Colonic mucosa (tissue), 4 donors: ENCODE measurements at regions not wholly inside any gene's neighbourhood (a gene's known extent, or its start where the extent isn't known, plus 50 kb on each side); places are given as distances from the start of the nearest gene placed in this dataset.

Experiments
- DNase-seq: peaks from one replicate; pipeline ENCODE4 v3.0.0-alpha.2; 2020
- H3K27ac ChIP-seq: fragments of 200-600 bp; one replicate; pipeline ENCODE4 v1.8.0; 2021
- H3K27me3 ChIP-seq: fragments of 200-600 bp; one replicate; pipeline ENCODE4 v1.8.0; 2021
- H3K36me3 ChIP-seq: fragments of 200-600 bp; one replicate; pipeline ENCODE4 v1.8.0; 2021
- H3K4me1 ChIP-seq: fragments of 200-600 bp; one replicate; pipeline ENCODE4 v1.8.0; 2021; ENCODE audit warnings: mild to moderate bottlenecking
- H3K4me3 ChIP-seq: fragments of 200-600 bp; one replicate; pipeline ENCODE4 v1.8.0; 2021
- H3K9ac ChIP-seq, 2 donors: one replicate each; pipeline ENCODE4 v1.7.0; 2013; ENCODE audit warnings: control low read depth in 2 of 2, low read depth in 2 of 2, low read length in 2 of 2
- H3K9me3 ChIP-seq: fragments of 200-600 bp; one replicate; pipeline ENCODE4 v1.8.0; 2021
- intact Hi-C: fragments of 100-400 bp; cut with DNase I; formaldehyde crosslinking; loops from one replicate; pipeline ENCODE4 v1.14.1; 2022
- TF ChIP-seq, protein P1 (sequence below): fragments of 200-600 bp; IDR thresholded peaks from one replicate; pipeline ENCODE4 v1.8.0; 2022; ENCODE audit warnings: antibody characterized with exemption, mild to moderate bottlenecking
- donor health status: healthy.
- donor health status: DM: no; HTN: no; CAD: no.
- donor health status: DM: no; HTN: no; CAD: no.

DNA sequence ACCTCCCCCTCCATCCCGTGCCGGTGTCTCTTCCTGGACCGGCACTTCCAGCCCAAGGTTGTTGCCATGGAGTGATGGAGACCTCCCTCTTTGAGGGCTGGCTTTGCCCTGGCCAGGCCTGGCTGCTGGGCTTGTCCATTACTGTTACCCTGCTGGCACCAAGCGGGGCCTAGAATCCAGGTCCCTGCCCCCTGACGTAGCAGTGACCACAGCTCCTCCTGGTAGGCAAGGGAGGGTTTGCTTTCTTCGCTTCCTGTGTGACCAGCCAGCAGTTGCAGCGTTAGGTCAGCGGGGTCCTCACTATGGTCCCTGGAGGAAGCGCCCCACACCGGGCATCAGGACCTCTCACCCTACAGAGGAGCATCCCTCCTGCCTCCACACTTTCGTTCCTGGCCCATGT lies 146.7 kb upstream of the COL5A1 start:
- no peak overlapping the region for H3K4me3 ChIP-seq
- H3K9ac ChIP-seq, result no peak overlapping the region
- TF ChIP-seq, protein P1, sequence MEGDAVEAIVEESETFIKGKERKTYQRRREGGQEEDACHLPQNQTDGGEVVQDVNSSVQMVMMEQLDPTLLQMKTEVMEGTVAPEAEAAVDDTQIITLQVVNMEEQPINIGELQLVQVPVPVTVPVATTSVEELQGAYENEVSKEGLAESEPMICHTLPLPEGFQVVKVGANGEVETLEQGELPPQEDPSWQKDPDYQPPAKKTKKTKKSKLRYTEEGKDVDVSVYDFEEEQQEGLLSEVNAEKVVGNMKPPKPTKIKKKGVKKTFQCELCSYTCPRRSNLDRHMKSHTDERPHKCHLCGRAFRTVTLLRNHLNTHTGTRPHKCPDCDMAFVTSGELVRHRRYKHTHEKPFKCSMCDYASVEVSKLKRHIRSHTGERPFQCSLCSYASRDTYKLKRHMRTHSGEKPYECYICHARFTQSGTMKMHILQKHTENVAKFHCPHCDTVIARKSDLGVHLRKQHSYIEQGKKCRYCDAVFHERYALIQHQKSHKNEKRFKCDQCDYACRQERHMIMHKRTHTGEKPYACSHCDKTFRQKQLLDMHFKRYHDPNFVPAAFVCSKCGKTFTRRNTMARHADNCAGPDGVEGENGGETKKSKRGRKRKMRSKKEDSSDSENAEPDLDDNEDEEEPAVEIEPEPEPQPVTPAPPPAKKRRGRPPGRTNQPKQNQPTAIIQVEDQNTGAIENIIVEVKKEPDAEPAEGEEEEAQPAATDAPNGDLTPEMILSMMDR, result no peak
- H3K36me3 ChIP-seq, result no peaks in the 10 kb centered on the region
- no peaks in the 10 kb centered on the region for H3K9me3 ChIP-seq
- no peak overlapping the region for H3K27ac ChIP-seq
- intact Hi-C loops, result no loop called here
- H3K27me3 ChIP-seq, result no peaks in the 10 kb centered on the region
- no peaks in the 10 kb centered on the region for H3K4me1 ChIP-seq
- no peak for DNase-seq

DNA sequence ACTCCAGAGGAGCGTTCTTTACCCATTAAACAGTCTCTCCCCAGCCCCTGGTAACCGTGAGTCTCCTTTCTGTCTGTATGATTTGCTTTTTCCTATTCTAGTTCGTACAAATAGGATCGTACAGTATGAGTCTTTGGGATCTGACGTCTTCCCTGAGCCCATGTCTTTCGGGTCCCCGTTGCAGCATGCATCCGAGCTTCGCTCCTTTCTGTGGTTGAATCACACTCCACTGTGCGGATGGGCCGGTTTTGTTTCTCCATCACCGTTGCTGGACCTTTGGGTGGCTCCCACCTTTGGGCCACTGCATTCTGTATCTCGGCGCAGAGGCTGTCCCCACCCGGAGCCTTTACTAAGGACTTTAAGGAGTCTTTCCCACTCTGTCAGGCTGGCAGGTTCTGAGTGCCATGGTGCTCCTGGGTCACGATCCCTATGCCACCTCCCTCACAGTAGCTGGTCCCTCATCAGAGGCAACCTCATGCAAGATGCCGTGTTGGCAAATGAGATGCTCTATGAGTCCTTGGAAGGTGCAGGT lies 145.7 kb upstream of the COL5A1 start:
- H3K9ac ChIP-seq, result no peak overlapping the region
- H3K27ac ChIP-seq, result no peak overlapping the region
- H3K36me3 ChIP-seq, result no peaks in the 10 kb centered on the region
- no peaks in the 10 kb centered on the region for H3K9me3 ChIP-seq
- no peaks in the 10 kb centered on the region for H3K27me3 ChIP-seq
- TF ChIP-seq, protein P1, result no peak
- intact Hi-C loops, result no loop called here
- H3K4me3 ChIP-seq, result no peak overlapping the region
- H3K4me1 ChIP-seq, result no peaks in the 10 kb centered on the region
- DNase-seq, result no peak

DNA sequence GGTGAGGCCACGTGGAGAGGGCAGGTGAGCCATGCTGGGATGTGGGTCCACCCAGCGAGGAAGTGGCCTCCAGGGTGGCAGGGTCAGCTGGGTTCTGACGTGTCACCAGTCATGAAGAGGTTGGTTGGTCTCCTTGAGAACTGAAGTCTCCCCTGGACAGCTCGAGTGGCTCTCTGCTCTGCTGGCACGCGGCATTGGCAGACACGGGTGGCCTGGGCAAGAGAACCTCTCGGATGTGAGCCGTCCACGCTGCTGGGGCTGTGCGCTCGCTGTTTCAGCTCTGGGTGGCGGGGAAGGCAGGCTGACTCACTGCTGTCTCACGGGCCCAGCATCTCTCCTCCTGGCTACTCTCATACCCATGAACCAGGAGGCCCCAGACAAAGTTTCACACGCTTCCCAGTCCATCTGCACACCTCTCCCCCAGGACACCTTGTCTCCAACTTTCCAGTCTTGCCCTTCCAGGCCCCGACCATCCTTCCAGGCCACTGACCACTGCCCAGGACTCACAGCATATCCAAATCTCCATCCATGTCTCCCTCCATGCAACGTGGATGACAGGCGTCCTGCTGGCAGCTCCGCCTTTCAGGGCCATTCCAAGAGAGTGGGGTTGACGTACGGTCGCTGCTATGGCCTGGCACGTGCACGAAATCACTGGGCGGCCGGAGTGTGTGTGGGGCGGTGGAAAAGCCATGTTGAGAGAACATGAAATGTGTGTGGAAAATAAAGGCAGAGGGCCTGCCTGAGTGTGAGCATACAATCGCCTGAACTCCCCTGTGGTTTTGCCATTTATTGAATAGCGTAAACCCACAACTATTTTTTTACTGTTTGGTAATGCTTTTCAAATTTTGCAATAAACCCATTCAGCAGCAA lies 145.0 kb upstream of the COL5A1 start:
- peaks cover 3% of the 10 kb centered on the region for H3K27me3 ChIP-seq
- DNase-seq, result no peak

DNA sequence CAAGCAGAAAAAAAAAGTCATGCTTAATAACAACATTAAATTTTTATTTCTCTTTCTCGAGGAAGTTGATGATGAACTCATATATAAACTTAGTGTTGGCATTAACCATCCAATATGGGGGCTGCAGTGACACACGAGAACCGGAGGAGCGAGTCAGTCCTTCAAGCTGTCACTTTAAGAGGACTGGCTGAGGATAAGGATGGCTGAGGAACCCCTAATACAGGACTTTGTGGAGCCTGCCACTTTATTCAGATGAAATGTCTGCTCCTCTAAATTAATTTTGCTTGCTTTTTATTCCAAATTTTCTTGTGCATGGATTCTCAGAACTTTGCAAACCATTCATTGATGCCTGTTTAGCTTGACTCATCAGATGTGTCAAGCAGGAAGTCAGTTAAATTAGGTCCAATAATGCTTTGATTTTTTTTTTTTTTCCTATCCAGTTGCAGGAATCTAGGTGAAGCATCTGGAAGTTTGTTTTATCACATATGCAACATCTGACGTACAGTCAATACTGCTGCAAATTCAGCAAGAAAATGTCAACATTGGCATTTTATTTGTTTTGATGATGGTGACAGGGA lies 144.2 kb upstream of the COL5A1 start:
- no peak overlapping the region for H3K9ac ChIP-seq
- DNase-seq, result no peak
- intact Hi-C loops, result no loop called here
- TF ChIP-seq, protein P1, result no peak
- H3K9me3 ChIP-seq, result no peaks in the 10 kb centered on the region
- no peaks in the 10 kb centered on the region for H3K4me1 ChIP-seq
- H3K4me3 ChIP-seq, result no peak overlapping the region
- H3K27ac ChIP-seq, result no peak overlapping the region
- no peaks in the 10 kb centered on the region for H3K36me3 ChIP-seq
- H3K27me3 ChIP-seq, result peaks cover 3% of the 10 kb centered on the region

More for the DNA sequence above, 145.0 kb upstream of the COL5A1 start:
- H3K4me3 ChIP-seq, result no peak overlapping the region
- no peaks in the 10 kb centered on the region for H3K4me1 ChIP-seq
- no peaks in the 10 kb centered on the region for H3K36me3 ChIP-seq
- intact Hi-C loops, result no loop called here
- H3K9me3 ChIP-seq, result no peaks in the 10 kb centered on the region
- no peak overlapping the region for H3K27ac ChIP-seq
- H3K9ac ChIP-seq, result no peak overlapping the region
- TF ChIP-seq, protein P1, result no peak

DNA sequence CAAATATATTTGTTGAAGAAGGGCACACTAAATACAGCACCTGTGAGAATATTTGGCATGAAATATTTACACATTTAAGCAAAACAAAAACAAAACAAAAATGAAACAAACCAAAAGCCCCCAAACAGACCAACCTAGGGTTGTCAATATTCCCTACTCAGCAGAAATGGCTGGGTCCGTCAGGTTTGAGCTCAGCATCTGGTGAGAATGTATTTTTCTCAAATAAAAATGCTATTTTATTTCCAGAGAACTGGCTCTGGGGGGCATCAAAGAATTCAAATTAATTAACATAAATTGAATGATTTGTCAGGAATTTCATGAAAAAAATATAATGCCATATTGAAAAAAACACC lies 142.8 kb upstream of the COL5A1 start:
- Histone ChIP-seq H3K36me3 (no peaks in the 10 kb centered on the region), H3K9me3 (no peaks in the 10 kb centered on the region), H3K4me1 (no peaks in the 10 kb centered on the region), H3K9ac (no peak overlapping the region), H3K27ac (no peak overlapping the region), H3K27me3 (peaks cover 3% of the 10 kb centered on the region), H3K4me3 (no peak overlapping the region)
- TF ChIP-seq, protein P1, result no peak
- no peak for DNase-seq
- intact Hi-C loops, result no loop called here
